ENCODE measurements at regions not wholly inside any gene's neighbourhood (a gene's known extent, or its start where the extent isn't known, plus 50 kb on each side); places are given as distances from the start of the nearest gene placed in this dataset.
"Not testable (repeated sequence)": the region's sequence is repeated elsewhere in the genome, so short reads cannot be mapped to it uniquely, and the experiment has no call there.

DNA sequence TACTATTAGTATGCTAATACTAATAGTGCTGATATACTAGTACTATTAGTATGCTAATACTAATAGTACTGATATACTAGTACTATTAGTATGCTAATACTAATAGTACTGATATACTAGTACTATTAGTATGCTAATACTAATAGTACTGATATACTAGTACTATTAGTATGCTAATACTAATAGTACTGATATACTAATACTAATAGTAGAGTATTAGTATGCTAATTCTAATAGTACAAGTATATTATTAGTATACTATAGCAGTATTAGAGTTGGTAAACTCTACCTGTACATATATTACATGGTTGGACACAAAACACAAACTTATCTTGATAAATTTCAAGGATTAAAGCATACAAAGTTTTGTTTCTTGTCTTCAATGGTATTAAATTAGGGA lies 722.9 kb downstream of the TRHDE start:
- DNase-seq (ENCODE audit: extremely low read depth in 1 of 11, low read depth in 9 of 11, low spot score in 4 of 11): not testable (repeated sequence)

DNA sequence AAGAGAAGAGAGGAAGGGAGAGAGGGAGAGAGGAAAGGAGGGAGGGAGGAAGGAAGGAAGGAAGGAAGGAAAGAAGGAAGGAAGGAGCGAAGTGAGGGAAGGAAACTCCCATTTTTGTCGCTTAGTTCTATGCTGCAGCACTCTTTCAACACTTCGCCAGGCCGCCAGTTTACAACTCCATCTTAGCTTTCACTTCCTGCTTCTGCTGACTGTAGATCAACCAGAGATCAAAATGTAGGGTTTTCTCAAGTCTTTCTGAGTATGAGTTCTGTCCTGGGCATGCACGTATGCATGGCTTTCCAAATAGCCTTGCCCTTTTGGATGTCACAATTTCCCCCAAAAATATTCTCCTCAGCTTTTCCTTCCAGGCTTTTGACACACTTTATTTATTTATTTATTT lies 723.4 kb downstream of the TRHDE start:
- DNase-seq (ENCODE audit: extremely low read depth in 1 of 11, low read depth in 9 of 11, low spot score in 4 of 11): no peak

DNA sequence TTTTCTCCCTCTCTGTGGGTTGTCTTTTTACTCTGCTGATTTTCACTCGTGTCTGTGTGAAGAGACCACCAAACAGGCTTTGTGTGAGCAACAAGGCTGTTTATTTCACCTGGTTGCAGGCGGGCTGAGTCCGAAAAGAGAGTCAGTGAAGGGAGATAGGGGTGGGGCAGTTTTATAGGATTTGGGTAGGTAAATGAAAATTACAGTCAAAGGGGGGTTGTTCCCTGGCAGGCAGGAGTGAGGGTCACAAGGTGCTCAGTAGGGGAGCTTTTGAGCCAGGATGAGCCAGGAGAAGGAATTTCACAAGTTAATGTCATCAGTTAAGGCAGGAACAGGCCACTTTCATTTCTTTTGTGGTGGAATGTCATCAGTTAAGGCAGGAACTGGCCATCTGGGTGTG lies 729.6 kb downstream of the TRHDE start:
- not testable (repeated sequence) for DNase-seq (ENCODE audit: extremely low read depth in 1 of 11, low read depth in 9 of 11, low spot score in 4 of 11)

DNA sequence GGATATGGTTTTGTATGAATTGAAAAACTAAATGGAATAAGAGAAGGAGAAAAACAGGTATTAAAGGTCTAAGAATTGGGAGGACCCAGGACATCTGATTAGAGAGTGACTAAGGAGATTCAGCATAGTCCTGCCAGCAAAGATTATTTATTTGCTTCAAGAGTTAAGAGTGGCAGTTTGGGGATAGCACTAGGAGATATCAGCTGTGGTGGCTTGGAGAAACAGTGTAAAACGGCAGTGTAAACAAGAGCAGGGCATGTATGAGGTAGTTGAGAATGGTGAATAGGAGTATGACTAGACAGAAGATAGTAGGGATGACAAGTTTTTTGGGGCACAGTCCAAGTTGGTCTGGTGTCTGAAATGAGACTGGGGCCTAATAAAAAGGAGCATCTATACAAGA lies 730.3 kb downstream of the TRHDE start:
- not testable (repeated sequence) for DNase-seq (ENCODE audit: extremely low read depth in 1 of 11, low read depth in 9 of 11, low spot score in 4 of 11)

DNA sequence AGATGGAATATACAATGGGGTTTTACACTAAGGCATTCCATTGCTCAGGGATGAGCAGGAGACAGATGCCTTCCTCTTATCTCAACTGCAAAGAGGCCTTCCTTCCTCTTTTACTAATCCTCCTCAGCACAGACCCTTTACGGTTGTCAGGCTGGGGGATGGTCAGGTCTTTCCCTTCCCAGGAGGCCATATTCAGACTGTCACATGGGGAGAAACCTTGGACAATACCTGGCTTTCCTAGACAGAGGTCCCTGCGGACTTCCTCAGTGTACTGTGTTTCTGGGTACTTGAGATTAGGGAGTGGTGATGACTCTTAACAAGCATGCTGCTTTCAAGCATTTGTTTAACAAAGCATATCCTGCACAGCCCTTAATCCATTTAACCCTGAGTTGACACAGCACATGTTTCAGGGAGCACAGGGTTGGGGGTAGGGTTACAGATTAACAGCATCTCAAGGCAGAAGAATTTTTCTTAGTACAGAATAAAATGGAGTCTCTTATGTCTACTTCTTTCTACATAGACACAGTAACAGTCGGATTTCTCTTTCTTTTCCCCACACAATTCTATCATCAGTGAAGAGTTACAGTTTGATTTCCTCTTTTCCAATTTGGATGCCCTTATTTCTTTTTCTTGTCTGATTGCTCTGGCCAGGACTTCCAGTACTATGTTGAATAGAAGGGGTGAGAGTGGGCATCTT lies 737.1 kb downstream of the TRHDE start:
- not testable (repeated sequence) for DNase-seq (ENCODE audit: extremely low read depth in 1 of 11, low read depth in 9 of 11, low spot score in 4 of 11)

DNA sequence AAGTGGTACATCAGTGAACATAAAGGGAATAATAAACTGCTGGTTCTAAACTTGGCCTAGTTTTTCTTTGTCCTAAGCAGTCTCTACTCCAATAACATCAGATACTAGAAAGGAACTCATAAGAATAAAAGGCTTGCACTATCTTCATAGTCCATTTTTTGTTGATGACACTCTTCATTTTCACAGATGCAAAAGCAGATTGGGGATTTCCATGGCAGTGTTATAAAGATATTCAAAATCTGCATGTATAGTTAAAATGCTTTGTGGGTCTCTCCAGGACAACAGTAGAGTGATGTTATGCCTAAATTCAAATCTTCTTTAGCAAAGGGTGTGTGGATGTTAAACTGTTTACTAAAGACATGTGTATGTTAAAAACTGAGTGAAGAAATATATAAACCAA lies 745.8 kb downstream of the TRHDE start:
- DNase-seq (ENCODE audit: extremely low read depth in 1 of 11, low read depth in 9 of 11, low spot score in 4 of 11): no peak

DNA sequence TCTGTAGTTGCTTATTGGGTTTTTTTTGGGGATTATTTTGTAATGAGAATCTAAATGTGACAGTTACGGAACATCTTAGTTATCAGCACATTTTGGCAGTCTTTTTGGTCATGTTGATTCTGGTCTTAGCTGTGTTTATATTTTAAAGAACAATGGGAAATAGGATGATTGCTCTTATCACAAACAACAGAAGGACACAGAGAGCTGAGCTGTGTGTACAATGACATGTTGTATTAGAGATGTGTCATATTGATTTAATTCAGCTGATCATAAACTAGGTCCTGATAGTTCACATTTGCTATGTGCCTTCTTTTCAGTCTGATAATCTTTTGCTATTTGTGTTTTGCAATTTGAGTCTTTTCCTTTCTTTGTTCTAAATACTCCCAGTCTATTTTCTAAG lies 781.7 kb downstream of the TRHDE start:
- no peak for DNase-seq (ENCODE audit: extremely low read depth in 1 of 11, low read depth in 9 of 11, low spot score in 4 of 11)

DNA sequence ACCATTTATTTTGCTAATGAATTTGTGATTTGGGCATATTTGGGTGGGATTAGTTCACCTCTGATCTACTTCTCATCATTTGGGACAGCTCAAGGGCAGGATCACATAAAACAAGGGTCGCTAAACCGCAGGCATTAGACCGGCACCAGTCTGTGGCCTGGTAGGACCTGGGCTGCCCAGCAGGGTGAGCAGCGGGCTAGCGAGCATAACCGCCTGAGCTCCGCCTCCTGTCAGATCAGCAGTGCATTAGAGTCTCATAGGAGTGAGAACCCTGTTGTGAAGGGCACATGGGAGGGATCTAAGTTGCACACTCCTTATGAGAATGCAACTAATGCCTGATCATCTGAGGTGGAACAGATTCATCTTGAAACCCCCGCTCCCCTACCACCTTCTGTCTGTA lies 785.3 kb downstream of the TRHDE start:
- DNase-seq (ENCODE audit: extremely low read depth in 1 of 11, low read depth in 9 of 11, low spot score in 4 of 11): no peak

DNA sequence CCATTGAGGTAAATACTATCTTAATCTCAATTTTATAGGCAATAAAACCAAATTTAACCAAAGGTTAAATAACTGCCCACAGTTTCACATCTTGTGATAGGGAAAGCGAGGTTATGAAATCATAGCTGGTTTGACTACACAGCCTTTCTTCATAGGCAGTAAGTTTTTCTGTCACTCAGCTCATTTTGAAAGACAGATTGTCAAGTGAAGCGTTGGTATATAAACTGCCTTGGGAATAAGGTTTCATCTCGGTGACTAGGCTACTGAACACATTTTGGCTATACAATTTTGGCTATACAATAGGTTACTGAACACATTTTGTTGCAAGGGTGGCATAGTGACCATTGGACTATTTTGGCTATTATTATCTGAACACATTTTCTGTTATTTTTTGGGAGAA lies 793.7 kb downstream of the TRHDE start:
- DNase-seq (ENCODE audit: extremely low read depth in 1 of 11, low read depth in 9 of 11, low spot score in 4 of 11): no peak

DNA sequence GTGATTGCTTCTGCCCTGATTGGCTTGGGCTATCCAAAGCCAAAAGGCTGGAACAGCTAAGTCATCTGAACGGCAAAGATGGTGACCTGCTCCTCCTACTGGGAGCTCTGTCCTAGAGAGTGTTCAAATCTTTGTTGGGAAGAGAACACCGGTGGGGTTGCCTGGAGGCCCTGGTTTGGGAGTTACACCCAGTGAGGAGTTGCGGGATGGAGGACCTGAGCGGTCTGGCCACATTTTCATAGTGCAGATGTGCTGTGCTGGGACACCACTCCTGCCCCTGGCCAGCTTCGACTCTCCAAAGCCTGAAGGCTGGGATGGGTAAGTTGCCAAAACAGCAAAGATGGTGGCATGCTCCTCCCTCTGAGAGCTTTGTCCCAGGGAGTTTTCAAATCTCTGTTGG lies 795.4 kb downstream of the TRHDE start:
- no peak for DNase-seq (ENCODE audit: extremely low read depth in 1 of 11, low read depth in 9 of 11, low spot score in 4 of 11)

DNA sequence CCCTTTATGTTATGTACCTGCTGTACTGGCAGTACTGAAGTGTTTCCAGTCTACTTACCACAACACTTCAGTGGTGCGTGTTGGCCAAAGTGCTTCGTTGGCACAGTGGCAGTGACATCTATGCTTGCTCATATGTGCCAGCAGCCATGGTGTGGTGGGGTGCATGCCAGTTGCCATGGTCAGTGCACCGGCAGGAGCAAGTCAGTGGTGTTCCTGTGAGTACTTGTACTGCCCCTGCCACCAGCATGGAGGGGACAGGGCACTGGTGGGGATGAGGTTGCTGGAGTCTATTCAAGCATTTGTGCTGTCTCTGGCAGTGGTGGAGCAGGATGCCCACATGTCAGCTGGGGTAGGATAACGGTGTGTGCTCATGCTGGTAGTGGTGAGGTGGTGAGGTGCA lies 800.0 kb downstream of the TRHDE start:
- DNase-seq (ENCODE audit: extremely low read depth in 1 of 11, low read depth in 9 of 11, low spot score in 4 of 11): no peak

DNA sequence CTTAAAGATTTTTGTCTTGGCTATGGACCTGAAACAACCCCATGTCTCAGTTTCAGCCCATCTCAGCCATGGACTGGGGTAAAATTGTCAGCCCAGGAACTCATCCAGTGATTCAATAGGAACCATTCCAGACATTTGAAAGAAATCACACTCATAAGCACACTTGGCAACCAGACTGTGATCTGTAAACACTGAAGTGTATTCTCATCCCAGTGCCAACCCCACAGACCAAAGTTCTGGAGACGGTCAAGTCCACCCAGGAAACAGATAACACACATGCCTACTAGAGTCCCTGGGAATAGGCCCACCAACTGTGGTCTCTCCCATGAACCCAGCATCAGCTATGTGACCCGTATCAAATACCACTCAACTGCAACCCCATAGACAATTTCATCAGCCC lies 804.6 kb downstream of the TRHDE start:
- DNase-seq (ENCODE audit: extremely low read depth in 1 of 11, low read depth in 9 of 11, low spot score in 4 of 11): no peak

DNA sequence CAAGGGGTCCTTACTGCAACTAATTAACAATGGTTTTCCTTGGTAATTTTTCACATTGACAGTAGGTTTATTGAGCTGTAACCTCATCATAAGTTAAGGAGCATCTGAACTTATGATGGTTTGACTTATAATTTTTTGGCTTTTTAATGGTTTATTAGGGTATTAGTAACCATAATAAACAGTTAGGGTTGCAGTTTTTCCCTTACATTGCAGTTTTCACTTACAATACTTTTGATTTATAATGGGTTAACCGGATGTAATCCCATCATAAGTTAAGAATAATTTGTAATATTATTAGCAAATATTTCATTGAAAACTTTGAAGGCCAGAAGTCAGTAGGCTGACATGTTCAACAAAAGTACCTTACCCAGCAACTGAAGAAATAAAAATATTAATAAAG lies 811.6 kb downstream of the TRHDE start:
- DNase-seq (ENCODE audit: extremely low read depth in 1 of 11, low read depth in 9 of 11, low spot score in 4 of 11): no peak

DNA sequence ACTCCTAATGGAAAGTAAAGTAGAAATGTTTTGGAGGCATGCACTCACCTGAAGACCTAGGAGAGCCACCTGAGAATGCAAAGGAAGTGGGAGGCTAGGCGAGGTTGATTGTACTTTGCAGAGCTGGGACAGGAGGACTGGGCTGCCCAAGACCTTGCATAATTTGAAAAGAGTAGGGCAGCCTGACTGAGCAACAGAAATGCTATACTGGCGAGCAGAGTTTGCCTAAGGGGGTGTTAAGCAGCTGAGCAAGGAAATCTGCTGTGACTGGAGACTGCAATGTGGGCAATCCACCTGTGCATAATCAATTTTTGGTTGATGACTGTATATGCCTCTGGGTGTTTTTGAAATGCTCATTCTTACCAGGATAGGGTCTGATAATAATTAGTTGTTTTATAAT lies 834.1 kb downstream of the TRHDE start:
- DNase-seq (ENCODE audit: extremely low read depth in 1 of 11, low read depth in 9 of 11, low spot score in 4 of 11): peak in 3 of 11 donors; percentile 1 to 12 (median 8)

DNA sequence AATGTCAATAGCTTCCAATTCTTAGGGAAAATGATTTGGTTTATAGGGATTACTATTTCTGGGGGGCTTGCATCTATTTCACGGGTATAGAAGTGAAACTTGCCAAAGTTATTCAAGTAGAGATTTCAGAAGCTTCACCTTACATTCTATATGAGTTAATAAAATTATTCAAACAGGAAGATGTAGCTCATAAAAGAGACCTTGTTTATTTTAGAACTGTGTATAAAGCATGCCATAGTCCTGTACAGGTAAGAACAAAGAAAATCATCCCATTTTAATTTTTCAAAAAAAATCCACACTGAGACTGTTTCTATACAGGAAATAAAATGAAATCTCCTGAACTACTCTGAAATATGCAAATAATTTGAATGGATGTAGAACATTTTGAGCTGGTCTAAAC lies 834.7 kb downstream of the TRHDE start:
- no peak for DNase-seq (ENCODE audit: extremely low read depth in 1 of 11, low read depth in 9 of 11, low spot score in 4 of 11)

DNA sequence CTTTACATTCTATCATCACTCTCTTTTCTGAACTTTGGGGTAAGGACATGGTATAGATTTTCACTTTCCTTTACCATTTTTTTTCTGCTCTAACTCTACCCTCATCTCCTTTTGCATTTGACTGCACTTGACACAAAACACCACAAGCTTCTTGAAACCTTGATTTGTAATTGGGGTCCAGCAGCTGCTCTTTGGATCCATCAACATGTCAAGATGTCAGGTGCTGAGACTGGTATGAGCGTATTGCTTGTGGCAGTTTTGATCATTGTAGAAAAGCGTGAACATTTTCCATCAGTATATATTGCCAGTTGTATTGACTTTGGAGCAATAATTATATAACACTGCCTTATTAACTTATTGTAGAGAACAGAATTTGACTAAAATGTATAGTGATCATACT lies 838.6 kb downstream of the TRHDE start:
- no peak for DNase-seq (ENCODE audit: extremely low read depth in 1 of 11, low read depth in 9 of 11, low spot score in 4 of 11)

DNA sequence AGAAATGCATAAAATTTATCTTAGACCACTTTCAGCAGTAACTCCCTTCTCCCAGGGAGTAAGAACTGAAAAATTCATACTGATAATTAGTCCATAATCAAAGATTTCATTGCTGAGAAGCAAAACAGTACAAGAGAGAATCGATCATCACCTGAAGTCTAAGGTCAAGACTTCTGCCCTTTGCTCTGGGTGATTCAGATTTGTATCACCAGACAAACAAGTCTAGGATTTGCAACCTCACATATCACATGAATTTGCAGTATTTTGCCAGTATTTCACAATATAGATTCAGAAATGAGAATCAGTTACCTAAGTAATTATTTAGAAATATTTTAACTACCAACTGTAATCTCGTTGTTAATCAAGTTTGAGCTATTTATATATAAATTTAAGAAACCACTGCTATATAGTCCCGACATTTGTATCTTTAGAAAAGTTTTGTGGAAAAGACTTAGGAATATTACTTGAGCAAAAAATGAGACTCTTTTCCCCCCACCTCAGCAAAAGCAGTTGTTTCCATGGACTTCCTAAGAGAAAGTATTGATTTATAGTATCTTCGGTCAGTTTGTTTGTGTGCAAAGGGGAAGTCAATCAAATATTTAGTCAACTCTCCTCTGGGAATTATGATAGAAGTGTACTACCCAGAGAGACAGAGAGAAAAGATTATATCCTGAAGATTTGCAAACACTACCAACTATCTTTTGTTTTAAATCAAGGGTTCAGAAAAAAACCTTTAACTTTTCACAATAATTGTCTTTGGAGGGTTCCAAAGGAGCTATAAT lies 840.1 kb downstream of the TRHDE start:
- DNase-seq (ENCODE audit: extremely low read depth in 1 of 11, low read depth in 9 of 11, low spot score in 4 of 11): no peak

DNA sequence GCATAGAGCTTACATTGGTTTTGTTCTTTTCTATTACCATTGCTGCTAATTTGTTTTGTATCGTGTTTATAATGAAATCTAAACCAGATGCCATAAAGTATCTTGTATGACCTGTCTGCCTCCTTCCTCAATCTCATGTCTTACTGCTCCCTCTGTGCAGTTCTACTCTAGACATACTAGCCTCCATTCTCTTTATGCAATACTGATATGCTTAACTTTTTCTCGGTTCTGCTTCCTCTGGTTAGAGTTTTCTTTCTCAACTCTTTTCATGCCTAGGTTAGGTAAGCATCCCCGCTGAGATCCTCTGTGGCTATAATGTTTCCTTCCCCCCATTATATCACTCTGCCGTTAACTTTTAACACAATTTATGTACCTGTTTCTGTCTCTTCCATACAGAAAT lies 852.3 kb downstream of the TRHDE start:
- no peak for DNase-seq (ENCODE audit: extremely low read depth in 1 of 11, low read depth in 9 of 11, low spot score in 4 of 11)

DNA sequence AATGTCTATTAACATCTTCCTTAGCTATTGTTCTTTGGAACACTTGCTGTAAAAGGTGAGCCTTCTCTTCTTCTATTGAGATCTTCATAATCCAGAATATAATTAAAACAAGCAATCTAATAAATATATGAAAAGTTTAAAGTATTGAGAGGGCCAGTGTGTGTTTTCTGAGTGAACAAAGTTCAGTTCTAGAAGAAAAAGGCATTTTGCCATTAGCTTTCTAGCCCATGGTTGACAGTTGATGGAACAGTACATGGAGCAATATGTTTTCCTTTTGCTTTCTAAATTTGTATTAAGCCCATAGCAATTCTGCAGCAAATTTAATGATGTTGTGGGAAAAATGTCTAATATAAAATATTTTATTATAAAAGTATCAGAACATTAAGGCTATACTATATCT lies 853.0 kb downstream of the TRHDE start:
- no peak for DNase-seq (ENCODE audit: extremely low read depth in 1 of 11, low read depth in 9 of 11, low spot score in 4 of 11)

DNA sequence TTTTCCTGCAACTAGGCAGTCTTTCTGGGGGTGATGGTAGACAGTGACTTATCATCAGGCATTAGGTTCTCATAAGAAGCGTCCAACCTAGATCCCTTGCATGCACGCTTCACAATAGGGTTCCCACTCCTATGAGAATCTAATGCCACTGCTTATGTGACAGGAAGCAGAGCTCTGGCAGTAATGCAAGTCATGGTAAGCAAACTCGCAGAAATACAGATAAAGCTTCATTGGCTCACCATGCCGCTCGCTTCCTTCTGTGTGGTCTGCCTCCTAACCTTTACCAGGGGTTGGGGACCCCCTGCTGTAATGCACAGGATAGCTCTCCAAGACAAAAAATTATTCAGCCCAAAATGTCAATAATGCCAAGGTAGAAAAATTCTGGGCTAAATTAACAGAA lies 864.2 kb downstream of the TRHDE start:
- DNase-seq (ENCODE audit: extremely low read depth in 1 of 11, low read depth in 9 of 11, low spot score in 4 of 11): no peak

DNA sequence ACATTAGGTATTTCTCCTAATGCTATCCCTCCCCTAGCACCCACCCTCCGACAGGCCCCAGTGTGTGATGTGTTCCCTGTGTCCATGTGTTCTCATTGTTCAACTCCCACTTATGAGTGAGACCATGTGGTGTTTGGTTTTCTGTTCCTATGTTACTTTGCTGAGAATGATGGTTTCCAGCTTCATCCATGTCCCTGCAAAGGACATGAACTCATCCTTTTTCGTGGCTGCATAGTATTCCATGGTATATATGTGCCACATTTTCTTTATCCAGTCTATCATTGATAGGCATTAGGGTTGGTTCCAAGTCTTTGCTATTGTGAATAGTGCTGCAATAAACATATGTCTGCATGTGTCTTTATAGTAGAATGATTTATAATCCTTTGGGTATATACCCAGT lies 867.5 kb downstream of the TRHDE start:
- DNase-seq (ENCODE audit: extremely low read depth in 1 of 11, low read depth in 9 of 11, low spot score in 4 of 11): not testable (repeated sequence)
